AG10803 (cell line): ENCODE measurements at regions not wholly inside any gene's neighbourhood (a gene's known extent, or its start where the extent isn't known, plus 50 kb on each side); places are given as distances from the start of the nearest gene placed in this dataset.

Source experiments
- DNase-seq: peaks from one replicate; pipeline ENCODE4 v3.0.0; 2010; ENCODE audit warnings: low read depth
- H3K4me3 ChIP-seq: 2 replicates; pipeline ENCODE4 v1.5.1; 2011; ENCODE audit warnings: mild to moderate bottlenecking, low read length, control low read depth
- TF ChIP-seq, protein P1 (sequence below): conservative IDR thresholded peaks from 2 replicates; pipeline ENCODE4 v1.5.1; 2011; ENCODE audit warnings: mild to moderate bottlenecking, low read length, control low read depth, inconsistent platforms

GRCh38 chr22:34476762-34477161 is 556.5 kb upstream of the LARGE1 start:
- TF ChIP-seq, protein P1, sequence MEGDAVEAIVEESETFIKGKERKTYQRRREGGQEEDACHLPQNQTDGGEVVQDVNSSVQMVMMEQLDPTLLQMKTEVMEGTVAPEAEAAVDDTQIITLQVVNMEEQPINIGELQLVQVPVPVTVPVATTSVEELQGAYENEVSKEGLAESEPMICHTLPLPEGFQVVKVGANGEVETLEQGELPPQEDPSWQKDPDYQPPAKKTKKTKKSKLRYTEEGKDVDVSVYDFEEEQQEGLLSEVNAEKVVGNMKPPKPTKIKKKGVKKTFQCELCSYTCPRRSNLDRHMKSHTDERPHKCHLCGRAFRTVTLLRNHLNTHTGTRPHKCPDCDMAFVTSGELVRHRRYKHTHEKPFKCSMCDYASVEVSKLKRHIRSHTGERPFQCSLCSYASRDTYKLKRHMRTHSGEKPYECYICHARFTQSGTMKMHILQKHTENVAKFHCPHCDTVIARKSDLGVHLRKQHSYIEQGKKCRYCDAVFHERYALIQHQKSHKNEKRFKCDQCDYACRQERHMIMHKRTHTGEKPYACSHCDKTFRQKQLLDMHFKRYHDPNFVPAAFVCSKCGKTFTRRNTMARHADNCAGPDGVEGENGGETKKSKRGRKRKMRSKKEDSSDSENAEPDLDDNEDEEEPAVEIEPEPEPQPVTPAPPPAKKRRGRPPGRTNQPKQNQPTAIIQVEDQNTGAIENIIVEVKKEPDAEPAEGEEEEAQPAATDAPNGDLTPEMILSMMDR, result no peak
- no peak overlapping the region for H3K4me3 ChIP-seq
- DNase-seq, result no peak

DNA sequence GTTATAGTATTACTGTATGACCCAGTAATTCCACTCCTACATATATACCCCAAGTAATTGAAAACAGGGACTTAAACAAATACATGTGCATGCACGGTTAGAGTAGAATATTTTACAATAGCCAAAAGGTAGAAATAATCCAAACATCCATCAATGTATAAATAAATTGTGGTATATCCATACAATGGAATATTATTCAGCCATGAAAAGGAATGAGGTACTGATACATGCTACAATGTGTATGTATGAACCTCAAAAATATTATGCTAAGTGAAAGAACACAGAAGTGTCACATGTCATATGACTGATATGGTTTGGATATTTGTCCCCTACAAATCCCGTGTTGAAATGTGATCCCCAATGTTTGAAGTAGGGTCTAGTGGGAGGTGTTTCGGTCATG is 560.8 kb upstream of the LARGE1 start:
- no peak overlapping the region for H3K4me3 ChIP-seq
- TF ChIP-seq, protein P1, result no peak
- no peak for DNase-seq

DNA sequence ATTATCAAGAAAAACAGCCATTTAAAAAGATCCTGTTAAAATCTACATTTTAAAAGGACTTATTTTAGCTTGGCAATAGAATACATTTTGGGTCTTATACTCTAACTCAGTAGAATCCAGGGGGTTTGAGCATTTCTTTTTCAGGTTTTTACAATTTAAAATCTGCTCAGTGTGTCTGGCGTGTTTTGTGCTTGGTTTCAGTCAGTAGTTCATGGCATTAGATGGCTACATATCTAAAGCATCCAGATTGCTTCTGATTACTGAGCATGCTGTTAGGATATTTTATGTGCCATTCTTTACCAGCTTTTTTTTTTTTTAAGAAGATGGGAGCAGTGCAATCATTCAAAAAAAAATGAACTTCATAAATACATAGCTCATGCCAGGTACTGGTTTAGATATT is 566.1 kb upstream of the LARGE1 start:
- TF ChIP-seq, protein P1, result no peak
- no peak for DNase-seq
- H3K4me3 ChIP-seq, result no peak overlapping the region

- TF ChIP-seq, protein P1, result no peak
- no peak overlapping the region for H3K4me3 ChIP-seq
- no peak for DNase-seq
Measured at GRCh38 chr22:34489861-34490260, 569.6 kb upstream of the LARGE1 start.

- no peak overlapping the region for H3K4me3 ChIP-seq
- TF ChIP-seq, protein P1, result no peak
- DNase-seq, result no peak
Measured at GRCh38 chr22:34490886-34491285, 570.6 kb upstream of the LARGE1 start.

- H3K4me3 ChIP-seq, result no peak overlapping the region
- TF ChIP-seq, protein P1, result no peak
- DNase-seq, result no peak
Measured at GRCh38 chr22:34493486-34493885, 572.5 kb upstream of the ISX start.

GRCh38 chr22:34501366-34501965 is 564.5 kb upstream of the ISX start:
- TF ChIP-seq, protein P1, result no peak
- DNase-seq, result no peak
- no peak overlapping the region for H3K4me3 ChIP-seq
